H1 (cell line): ENCODE measurements at regions not wholly inside any gene's neighbourhood (a gene's known extent, or its start where the extent isn't known, plus 50 kb on each side); places are given as distances from the start of the nearest gene placed in this dataset.

ENCODE experiments used
- CTCF ChIA-PET: fragments of 300-600 bp; sonication (Branson Sonifier 250); formaldehyde crosslinking; loops from one replicate; lab custom pipeline; 2021; ENCODE audit not compliant: partially characterized antibody; lab: Charles Lee
- POLR2A ChIA-PET: fragments of 300-600 bp; sonication (Branson Sonifier 250); formaldehyde crosslinking; loops from one replicate; lab custom pipeline; 2021; ENCODE audit warnings: inconsistent platforms; ENCODE audit not compliant: partially characterized antibody; lab: Charles Lee
- DNase-seq, 2 experiments: peaks; one replicate each; pipeline versions ENCODE4 v3.0.0 to v3.0.0-alpha.2; 2010 to 2022; ENCODE audit warnings: low spot score in 2 of 2, low read depth in 1 of 2, mixed read lengths in 1 of 2
- FAIRE-seq: peaks from 2 replicates; lab custom pipeline; 2011; peaks lifted over from hg19 to GRCh38; lab: Jason Lieb, UNC
- H2AFZ ChIP-seq: 2 replicates; pipeline ENCODE4 v1.8.1; 2012; ENCODE audit warnings: low read length, inconsistent platforms
- H2AK5ac ChIP-seq: 2 replicates; pipeline ENCODE4 v1.6.1; 2013; ENCODE audit warnings: low read depth, low read length
- H2BK120ac ChIP-seq: replicated peaks from 2 replicates; pipeline ENCODE3; 2013; ENCODE audit warnings: low read depth, low read length, inconsistent platforms
- H2BK12ac ChIP-seq: 2 replicates; pipeline ENCODE4 v1.6.1; 2013; ENCODE audit warnings: low read depth, low read length
- H2BK15ac ChIP-seq: 2 replicates; pipeline ENCODE4 v1.6.1; 2013; ENCODE audit warnings: low read length
- H2BK20ac ChIP-seq: 2 replicates; pipeline ENCODE4 v1.6.1; 2013; ENCODE audit warnings: low read length
- H2BK5ac ChIP-seq: 2 replicates; pipeline ENCODE4 v1.6.1; 2013; ENCODE audit warnings: low read depth, low read length
- H3K14ac ChIP-seq: 2 replicates; pipeline ENCODE4 v1.6.1; 2013; ENCODE audit warnings: inconsistent platforms; ENCODE audit not compliant: insufficient read length
- H3K18ac ChIP-seq: 2 replicates; pipeline ENCODE4 v1.6.1; 2013; ENCODE audit warnings: low read length; ENCODE audit errors: extremely low read depth
- H3K23ac ChIP-seq: 2 replicates; pipeline ENCODE4 v1.6.1; 2013; ENCODE audit warnings: inconsistent platforms; ENCODE audit not compliant: insufficient read length
- H3K23me2 ChIP-seq: 2 replicates; pipeline ENCODE4 v1.6.1; 2013; ENCODE audit warnings: low read depth, low read length
- H3K27ac ChIP-seq: 2 replicates; pipeline ENCODE4 v1.6.1; 2011; ENCODE audit warnings: low read depth, low read length, inconsistent platforms
- H3K27me3 ChIP-seq, 4 experiments: replicated peaks in 1 of 4; 1 replicate in 1 of 4; 2 replicates in 3 of 4; pipeline versions ENCODE4 v1.6.1 to v1.8.1; 2011 to 2013; ENCODE audit warnings: low read length in 3 of 4, mild to moderate bottlenecking in 3 of 4, inconsistent platforms in 2 of 4, mixed read lengths in 2 of 4, moderate library complexity in 1 of 4; ENCODE audit not compliant: control insufficient read depth in 3 of 4, insufficient read depth in 3 of 4; ENCODE audit errors: extremely low read depth in 1 of 4
- H3K36me3 ChIP-seq, 4 experiments: 2 replicates each; pipeline versions ENCODE4 v1.6.1 to v1.8.1; 2011 to 2013; ENCODE audit warnings: mild to moderate bottlenecking in 4 of 4, low read length in 3 of 4, moderate library complexity in 2 of 4, control low read depth in 1 of 4, inconsistent platforms in 1 of 4; ENCODE audit not compliant: insufficient read depth in 4 of 4, control insufficient read depth in 2 of 4
- H3K4ac ChIP-seq: replicated peaks from 2 replicates; pipeline ENCODE3; 2013; ENCODE audit warnings: low read length, low read depth, mixed read lengths, inconsistent platforms; ENCODE audit not compliant: insufficient read length
- H3K4me1 ChIP-seq, 4 experiments: replicated peaks in 1 of 4; 1 replicate in 1 of 4; 2 replicates in 3 of 4; pipeline versions ENCODE4 v1.6.1 to v1.8.1; 2011 to 2013; ENCODE audit warnings: low read length in 3 of 4, inconsistent platforms in 2 of 4, mixed read lengths in 1 of 4; ENCODE audit not compliant: insufficient read depth in 4 of 4, control insufficient read depth in 3 of 4
- H3K4me2 ChIP-seq, 2 experiments: 2 replicates each; pipeline versions ENCODE4 v1.6.1 to v1.8.1; 2011 to 2013; ENCODE audit warnings: low read depth in 2 of 2, low read length in 2 of 2, control low read depth in 1 of 2, inconsistent platforms in 1 of 2, mild to moderate bottlenecking in 1 of 2; ENCODE audit not compliant: insufficient read depth in 1 of 2
- H3K4me3 ChIP-seq, 4 experiments: fragments of 200-600, 300-600 bp in 1 of 4; sonication (generic), shearing (Covaris generic), sonication (Bioruptor Twin) in 1 of 4; 2 replicates each; pipeline versions ENCODE4 v1.5.1 to v1.8.1; 2011 to 2016; ENCODE audit warnings: low read length in 4 of 4, low read depth in 3 of 4, control low read depth in 2 of 4, inconsistent platforms in 2 of 4, mild to moderate bottlenecking in 2 of 4, mixed read lengths in 1 of 4, moderate library complexity in 1 of 4; ENCODE audit not compliant: insufficient read depth in 2 of 4; ENCODE audit errors: extremely low read depth in 1 of 4
- H3K56ac ChIP-seq: replicated peaks from 2 replicates; pipeline ENCODE3; 2013; ENCODE audit warnings: low read depth, mild to moderate bottlenecking, mixed read lengths, low read length, inconsistent platforms; ENCODE audit not compliant: insufficient read length
- H3K79me1 ChIP-seq: 2 replicates; pipeline ENCODE4 v1.6.1; 2013; ENCODE audit warnings: low read depth, low read length, control low read depth
- H3K79me2 ChIP-seq, 2 experiments: 2 replicates each; pipeline versions ENCODE4 v1.6.1 to v1.8.1; 2012 to 2013; ENCODE audit warnings: low read length in 2 of 2, mild to moderate bottlenecking in 2 of 2, inconsistent platforms in 1 of 2; ENCODE audit not compliant: insufficient read depth in 2 of 2, control insufficient read depth in 1 of 2
- H3K9ac ChIP-seq, 4 experiments: replicated peaks in 1 of 4; 1 replicate in 1 of 4; 2 replicates in 3 of 4; pipeline versions ENCODE4 v1.6.1 to v1.8.1; 2011 to 2013; ENCODE audit warnings: low read depth in 3 of 4, low read length in 3 of 4, control low read depth in 2 of 4, mild to moderate bottlenecking in 2 of 4, moderate library complexity in 2 of 4, inconsistent platforms in 1 of 4; ENCODE audit errors: extremely low read depth in 1 of 4
- H3K9me3 ChIP-seq, 2 experiments: 2 replicates each; pipeline versions ENCODE4 v1.6.1 to v1.8.1; 2012 to 2013; ENCODE audit warnings: mild to moderate bottlenecking in 2 of 2, moderate library complexity in 2 of 2, control low read depth in 1 of 2, inconsistent platforms in 1 of 2, low read depth in 1 of 2, low read length in 1 of 2, mixed read lengths in 1 of 2; ENCODE audit not compliant: insufficient read depth in 2 of 2
- H4K20me1 ChIP-seq, 2 experiments: replicated peaks in 1 of 2; 2 replicates each; pipeline versions ENCODE3 to v1.8.1; 2011 to 2013; ENCODE audit warnings: inconsistent platforms in 2 of 2, low read length in 2 of 2, mild to moderate bottlenecking in 1 of 2; ENCODE audit not compliant: insufficient read depth in 2 of 2, control insufficient read depth in 1 of 2
- H4K5ac ChIP-seq: 2 replicates; pipeline ENCODE4 v1.6.1; 2013; ENCODE audit warnings: low read length, low read depth, mixed read lengths, inconsistent platforms; ENCODE audit not compliant: insufficient read length
- H4K8ac ChIP-seq: 2 replicates; pipeline ENCODE4 v1.8.0; 2013; ENCODE audit warnings: mild to moderate bottlenecking, moderate library complexity, low read length, inconsistent platforms; ENCODE audit not compliant: insufficient read depth; ENCODE audit errors: extremely low read depth
- H4K91ac ChIP-seq: replicated peaks from 2 replicates; pipeline ENCODE3; 2013; ENCODE audit warnings: low read length, mixed read lengths, inconsistent platforms; ENCODE audit not compliant: insufficient read length
- BCL11A ChIP-seq, 2 experiments: IDR thresholded peaks; one replicate each; pipeline ENCODE4 v1.6.1; 2011; ENCODE audit warnings: low read depth in 2 of 2, low read length in 2 of 2, mild to moderate bottlenecking in 2 of 2
- EZH2 ChIP-seq: fragments of 200-600 bp; sonication (generic); IDR thresholded peaks from 2 replicates; pipeline ENCODE4 v1.7.1; 2012; ENCODE audit warnings: low read depth, mild to moderate bottlenecking, moderate library complexity, low read length, inconsistent platforms; ENCODE audit not compliant: severe bottlenecking
- NANOG ChIP-seq: IDR thresholded peaks from 2 replicates; pipeline ENCODE4 v1.6.1; 2011; ENCODE audit warnings: low read length, low read depth, mild to moderate bottlenecking, inconsistent platforms; ENCODE audit not compliant: insufficient read depth, poor library complexity, severe bottlenecking
- YY1 ChIP-seq: IDR thresholded peaks from 2 replicates; pipeline ENCODE4 v1.6.1; 2011; ENCODE audit warnings: low read depth, mild to moderate bottlenecking, low read length
- WGBS, 2 experiments: shearing (Covaris generic) in 1 of 2; methylation state at CpG; one replicate each; pipeline versions ENCODE4 v1.1.6 to v1.1.7; 2013 to 2015; ENCODE audit warnings: low lambda C conversion rate in 2 of 2, mixed read lengths in 2 of 2, inconsistent platforms in 1 of 2, low coverage in 1 of 2, missing lambda C conversion rate in 1 of 2; ENCODE audit not compliant: insufficient replicate concordance in 2 of 2, insufficient coverage in 1 of 2, insufficient read length in 1 of 2; ENCODE audit errors: extremely low coverage in 1 of 2, missing lambda C conversion rate in 1 of 2; 5-methylcytosine and 5-hydroxymethylcytosine counted together

DNA sequence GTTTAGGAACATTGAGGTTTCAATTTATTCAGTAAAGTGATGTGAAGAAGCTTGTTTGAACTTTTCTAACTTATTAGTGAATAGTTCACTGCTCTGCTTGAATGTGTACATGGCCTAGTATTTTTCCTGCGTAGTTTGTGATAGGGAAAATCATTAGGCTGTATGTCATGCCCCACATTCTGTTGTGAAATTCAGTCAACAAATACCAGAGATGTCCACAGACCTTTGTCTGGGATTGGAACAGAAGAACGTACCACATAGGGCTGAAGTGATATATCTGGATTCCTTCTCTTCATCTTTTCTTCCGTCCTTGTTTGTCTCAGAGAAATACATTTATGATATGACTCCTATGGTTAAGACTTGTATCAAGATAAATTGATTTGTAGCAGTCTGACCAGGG is 88.8 kb upstream of the PLS3 start:
- Histone ChIP-seq H3K9ac (no peak overlapping the region), H3K4me2 (no peak overlapping the region), H3K4ac (no peak overlapping the region), H3K27ac (no peak overlapping the region), H2AFZ (no peak overlapping the region), H3K79me1 (no peaks in the 10 kb centered on the region), H2BK12ac (no peak overlapping the region), H2BK120ac (no peak overlapping the region), H3K79me2 (no peaks in the 10 kb centered on the region), H3K4me1 (no peaks in the 10 kb centered on the region), H3K23me2 (no peaks in the 10 kb centered on the region; the same call in 1 of the 2 replicates), H4K5ac (no peak overlapping the region), H3K36me3 (no peaks in the 10 kb centered on the region; a peak in 1 of 8 replicates), H2BK5ac (no peak overlapping the region), H3K14ac (no peak overlapping the region), H4K91ac (no peak overlapping the region), H3K18ac (no peak overlapping the region), H4K20me1 (no peaks in the 10 kb centered on the region), H4K8ac (no peak overlapping the region), H2AK5ac (no peak overlapping the region), H3K27me3 (no peaks in the 10 kb centered on the region), H3K56ac (no peak overlapping the region), H2BK20ac (no peak overlapping the region), H3K23ac (no peak overlapping the region), H2BK15ac (no peak overlapping the region), H3K9me3 (no peaks in the 10 kb centered on the region), H3K4me3 (no peak overlapping the region)
- FAIRE-seq = no peak
- WGBS, 2 experiments = 94% methylated on average over 3 of the region's 3 CpGs; no CpG with 5 or more reads in 1 of the 2 experiments
- CTCF ChIA-PET = no interaction called here
- no peak for TF ChIP-seq BCL11A (IDR thresholded peaks at IDR 0.05; ENCODE audit: low read depth in 2 of 2, low read length in 2 of 2)
- TF ChIP-seq YY1 = no peak
- no peak for TF ChIP-seq NANOG
- no peak for TF ChIP-seq EZH2
- no peak for DNase-seq
- POLR2A ChIA-PET = no interaction called here
